HepG2 (cell line): ENCODE measurements at regions not wholly inside any gene's neighbourhood (a gene's known extent, or its start where the extent isn't known, plus 50 kb on each side); places are given as distances from the start of the nearest gene placed in this dataset.

ENCODE experiments used
- ATAC-seq: fragments of 200-7000 bp; cut with Tn5 transposase; 3 replicates; pipeline ENCODE4 v1.9.1; 2020; ENCODE audit warnings: mild to moderate bottlenecking, moderate library complexity
- BruUV-seq: library from RNA; stranded (reverse); fragments of 400-500 nt; replicated peaks from 2 replicates; lab custom pipeline; 2021; lab: Mats Ljungman, UMichigan
- CTCF ChIA-PET: fragments of 300-600 bp; formaldehyde crosslinking; extraction: SDS; loops from one replicate; lab custom pipeline; 2021; ENCODE audit warnings: low total read pairs, inconsistent platforms, low intra/inter-chr PET ratio; lab: Yijun Ruan, JAX
- POLR2A ChIA-PET: fragments of 350-600 bp; sonication (Branson Sonifier 250); formaldehyde crosslinking; loops from one replicate; lab custom pipeline; 2020; ENCODE audit warnings: antibody characterized with exemption, inconsistent platforms; lab: Yijun Ruan, JAX
- DNase-seq: peaks from one replicate; pipeline ENCODE4 v3.0.0-alpha.2; 2015; ENCODE audit warnings: low spot score
- FAIRE-seq: peaks from 3 replicates; lab custom pipeline; 2011; peaks lifted over from hg19 to GRCh38; lab: Jason Lieb, UNC
- H2AFZ ChIP-seq: one replicate; pipeline ENCODE4 v1.6.1; 2011; ENCODE audit warnings: low read length, inconsistent platforms
- H3K27ac ChIP-seq: fragments of 300-600 bp; 3 replicates; pipeline ENCODE4 v1.8.0; 2011; ENCODE audit warnings: mixed run types, mild to moderate bottlenecking, mixed read lengths, low read length, inconsistent platforms; ENCODE audit not compliant: insufficient read depth; ENCODE audit errors: extremely low read length
- H3K27me3 ChIP-seq, 2 experiments: fragments of 200-600 bp in 1 of 2; 2 replicates in 1 of 2; 3 replicates in 1 of 2; pipeline versions ENCODE4 v1.6.0 to v1.8.0; 2011; ENCODE audit warnings: low read length in 2 of 2, mild to moderate bottlenecking in 2 of 2, moderate library complexity in 2 of 2, inconsistent platforms in 1 of 2; ENCODE audit not compliant: insufficient read depth in 2 of 2, control insufficient read depth in 1 of 2
- H3K36me3 ChIP-seq, 2 experiments: fragments of 200-600 bp in 1 of 2; replicated peaks in 1 of 2; 2 replicates in 1 of 2; 3 replicates in 1 of 2; pipeline versions ENCODE4 v1.5.1 to v1.8.0; 2011; ENCODE audit warnings: low read length in 2 of 2, inconsistent platforms in 1 of 2; ENCODE audit not compliant: insufficient read depth in 2 of 2, control insufficient read depth in 1 of 2
- H3K4me1 ChIP-seq: 2 replicates; pipeline ENCODE4 v1.5.1; 2012; ENCODE audit warnings: low read length, inconsistent platforms; ENCODE audit not compliant: insufficient read depth
- H3K4me2 ChIP-seq: 2 replicates; pipeline ENCODE4 v1.6.0; 2011; ENCODE audit warnings: low read depth, low read length, inconsistent platforms
- H3K4me3 ChIP-seq, 3 experiments: fragments of 200-600 bp in 1 of 3; sonication (generic), shearing (Covaris generic) in 1 of 3; replicated peaks in 1 of 3; 2 replicates each; pipeline ENCODE4 v1.5.1; 2011 to 2016; ENCODE audit warnings: low read length in 3 of 3, inconsistent platforms in 2 of 3, low read depth in 2 of 3, mild to moderate bottlenecking in 2 of 3, control low read depth in 1 of 3, mixed read lengths in 1 of 3; ENCODE audit not compliant: insufficient read depth in 1 of 3
- H3K79me2 ChIP-seq: one replicate; pipeline ENCODE4 v1.6.1; 2011; ENCODE audit warnings: low read length, inconsistent platforms; ENCODE audit not compliant: insufficient read depth
- H3K9ac ChIP-seq: 2 replicates; pipeline ENCODE4 v1.6.0; 2011; ENCODE audit warnings: mild to moderate bottlenecking, low read depth, low read length, inconsistent platforms; ENCODE audit not compliant: insufficient read depth
- H3K9me3 ChIP-seq: 2 replicates; pipeline ENCODE4 v1.5.1; 2012; ENCODE audit warnings: mild to moderate bottlenecking, low read length
- H4K20me1 ChIP-seq: 2 replicates; pipeline ENCODE4 v1.6.0; 2011; ENCODE audit warnings: inconsistent platforms, mild to moderate bottlenecking, low read length, moderate library complexity; ENCODE audit not compliant: insufficient read depth
- FOXP1 ChIP-seq, 2 experiments: fragments of 450-650 bp in 1 of 2; IDR thresholded peaks; 2 replicates each; pipeline ENCODE4 v1.6.1; 2017 to 2018; ENCODE audit warnings: antibody characterized with exemption in 1 of 2
- GATA4 ChIP-seq: sonication (generic); IDR thresholded peaks from 2 replicates; pipeline ENCODE4 v1.6.1; 2016; ENCODE audit warnings: antibody characterized with exemption, low read depth, borderline replicate concordance
- JUN ChIP-seq: sonication (generic); formaldehyde crosslinking; IDR thresholded peaks from 2 replicates; pipeline ENCODE4 v1.4.0; 2020; ENCODE audit warnings: mild to moderate bottlenecking, missing genetic modification reagents
- JUNB ChIP-seq: sonication (generic); formaldehyde crosslinking; IDR thresholded peaks from 2 replicates; pipeline ENCODE4 v1.8.0; 2022; ENCODE audit warnings: missing genetic modification reagents, mild to moderate bottlenecking, borderline replicate concordance
- KLF16 ChIP-seq, 2 experiments: sonication (generic) in 1 of 2; formaldehyde crosslinking in 1 of 2; IDR thresholded peaks; 2 replicates each; pipeline versions ENCODE4 v1.6.1 to v1.8.0; 2016 to 2023; ENCODE audit warnings: missing genetic modification reagents in 2 of 2, missing compliant biosample characterization in 1 of 2
- KLF9 ChIP-seq: IDR thresholded peaks from 2 replicates; pipeline ENCODE4 v1.6.1; 2016; ENCODE audit warnings: low read depth
- MYC ChIP-seq: sonication (generic); formaldehyde crosslinking; IDR thresholded peaks from 2 replicates; pipeline ENCODE4 v1.9.0; 2021; ENCODE audit warnings: missing genetic modification reagents, borderline replicate concordance
- PHF20 ChIP-seq: sonication (generic); formaldehyde crosslinking; IDR thresholded peaks from 2 replicates; pipeline ENCODE4 v1.5.0; 2020; ENCODE audit warnings: mild to moderate bottlenecking, missing genetic modification reagents
- SALL2 ChIP-seq: sonication (generic); formaldehyde crosslinking; IDR thresholded peaks from 2 replicates; pipeline ENCODE4 v1.8.1; 2023; ENCODE audit warnings: mild to moderate bottlenecking, missing genetic modification reagents, inconsistent platforms
- SETDB1 ChIP-seq: sonication (generic); formaldehyde crosslinking; IDR thresholded peaks from 2 replicates; pipeline ENCODE4 v1.5.1; 2020; ENCODE audit warnings: missing genetic modification reagents, mild to moderate bottlenecking, borderline replicate concordance
- SRSF4 ChIP-seq: fragments of 200-400 bp; formaldehyde crosslinking; IDR thresholded peaks from one replicate; pipeline ENCODE4 v1.6.1; 2018; ENCODE audit warnings: mild to moderate bottlenecking, low read depth, low read length, moderate library complexity; ENCODE audit not compliant: poor library complexity, severe bottlenecking
- WIZ ChIP-seq: sonication (generic); formaldehyde crosslinking; IDR thresholded peaks from 2 replicates; pipeline ENCODE4 v1.5.1; 2020; ENCODE audit warnings: mild to moderate bottlenecking, missing genetic modification reagents
- ZNF235 ChIP-seq: sonication (generic); formaldehyde crosslinking; IDR thresholded peaks from 2 replicates; pipeline ENCODE4 v1.8.1; 2023; ENCODE audit warnings: mild to moderate bottlenecking, missing genetic modification reagents, borderline replicate concordance
- ZNF274 ChIP-seq: sonication (generic); formaldehyde crosslinking; IDR thresholded peaks from 2 replicates; pipeline ENCODE4 v1.5.1; 2020; ENCODE audit warnings: mild to moderate bottlenecking, missing genetic modification reagents
- ZNF292 ChIP-seq: sonication (generic); formaldehyde crosslinking; IDR thresholded peaks from 2 replicates; pipeline ENCODE4 v1.8.1; 2022; ENCODE audit warnings: mild to moderate bottlenecking, low read depth, missing genetic modification reagents, borderline replicate concordance
- ZNF432 ChIP-seq: sonication (generic); formaldehyde crosslinking; IDR thresholded peaks from 2 replicates; pipeline ENCODE4 v1.5.0; 2020; ENCODE audit warnings: missing genetic modification reagents, mild to moderate bottlenecking, borderline replicate concordance
- ZNF556 ChIP-seq: sonication (generic); formaldehyde crosslinking; IDR thresholded peaks from 2 replicates; pipeline ENCODE4 v1.4.0; 2020; ENCODE audit warnings: mild to moderate bottlenecking, missing genetic modification reagents, borderline replicate concordance
- in situ Hi-C: cut with HindIII; loops from 2 replicates; pipeline ENCODE4 v1.10.0; 2017; ENCODE audit warnings: low pct_unique_long_range_greater_than_20kb; ENCODE audit not compliant: extremely low pct_ligation_motif_present
- intact Hi-C: fragments of 100-400 bp; cut with micrococcal nuclease; formaldehyde crosslinking; loops from one replicate; pipeline ENCODE4 v1.10.0; 2022; ENCODE audit not compliant: unreplicated experiment
- TF ChIP-seq, protein P1 (sequence below): sonication (generic); formaldehyde crosslinking; IDR thresholded peaks from 2 replicates; pipeline ENCODE4 v1.8.1; 2022; ENCODE audit warnings: mild to moderate bottlenecking, missing genetic modification reagents
- TF ChIP-seq, protein P2 (sequence below): sonication (generic); formaldehyde crosslinking; conservative IDR thresholded peaks from 2 replicates; pipeline ENCODE4 v1.4.0; 2020; ENCODE audit warnings: missing genetic modification reagents

GRCh38 chr6:71114986-71115385 lies 158.1 kb upstream of the B3GAT2 start:
- POLR2A ChIA-PET: no interaction called here
- Histone ChIP-seq H3K4me1 (no peaks in the 10 kb centered on the region), H3K27me3 (no peaks in the 10 kb centered on the region; a peak in 1 of 5 replicates), H3K4me3 (no peak overlapping the region), H3K9ac (no peak overlapping the region), H3K27ac (no peak overlapping the region), H3K79me2 (no peaks in the 10 kb centered on the region), H3K9me3 (no peaks in the 10 kb centered on the region), H4K20me1 (no peaks in the 10 kb centered on the region), H2AFZ (no peak overlapping the region), H3K36me3 (no peaks in the 10 kb centered on the region), H3K4me2 (no peak overlapping the region)
- in situ Hi-C loops (no loop called here), intact Hi-C loops (no loop called here)
- ATAC-seq (no peak), FAIRE-seq (no peak), DNase-seq (no peak)
- BruUV-seq: no TSS peak
- CTCF ChIA-PET: no interaction called here
- TF ChIP-seq JUN (CRISPR knock-in tag) (no peak), ZNF556 (CRISPR knock-in tag) (no peak), KLF16 (CRISPR knock-in tag; IDR thresholded peaks at IDR 0.05) (no peak), SRSF4 (no peak), SALL2 (no peak), ZNF292 (no peak), ZNF432 (CRISPR knock-in tag) (no peak), WIZ (CRISPR knock-in tag) (no peak), SETDB1 (CRISPR knock-in tag) (no peak), FOXP1 (IDR thresholded peaks at IDR 0.05) (no peak), FOXP1 (CRISPR knock-in tag; IDR thresholded peaks at IDR 0.05) (no peak), GATA4 (no peak), ZNF235 (no peak), JUNB (CRISPR knock-in tag) (no peak), PHF20 (CRISPR knock-in tag) (no peak), KLF9 (CRISPR knock-in tag) (no peak), MYC (CRISPR knock-in tag) (no peak), ZNF274 (CRISPR knock-in tag) (no peak)
- TF ChIP-seq, protein P1, sequence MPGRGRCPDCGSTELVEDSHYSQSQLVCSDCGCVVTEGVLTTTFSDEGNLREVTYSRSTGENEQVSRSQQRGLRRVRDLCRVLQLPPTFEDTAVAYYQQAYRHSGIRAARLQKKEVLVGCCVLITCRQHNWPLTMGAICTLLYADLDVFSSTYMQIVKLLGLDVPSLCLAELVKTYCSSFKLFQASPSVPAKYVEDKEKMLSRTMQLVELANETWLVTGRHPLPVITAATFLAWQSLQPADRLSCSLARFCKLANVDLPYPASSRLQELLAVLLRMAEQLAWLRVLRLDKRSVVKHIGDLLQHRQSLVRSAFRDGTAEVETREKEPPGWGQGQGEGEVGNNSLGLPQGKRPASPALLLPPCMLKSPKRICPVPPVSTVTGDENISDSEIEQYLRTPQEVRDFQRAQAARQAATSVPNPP (CRISPR knock-in tag): no peak
- TF ChIP-seq, protein P2, sequence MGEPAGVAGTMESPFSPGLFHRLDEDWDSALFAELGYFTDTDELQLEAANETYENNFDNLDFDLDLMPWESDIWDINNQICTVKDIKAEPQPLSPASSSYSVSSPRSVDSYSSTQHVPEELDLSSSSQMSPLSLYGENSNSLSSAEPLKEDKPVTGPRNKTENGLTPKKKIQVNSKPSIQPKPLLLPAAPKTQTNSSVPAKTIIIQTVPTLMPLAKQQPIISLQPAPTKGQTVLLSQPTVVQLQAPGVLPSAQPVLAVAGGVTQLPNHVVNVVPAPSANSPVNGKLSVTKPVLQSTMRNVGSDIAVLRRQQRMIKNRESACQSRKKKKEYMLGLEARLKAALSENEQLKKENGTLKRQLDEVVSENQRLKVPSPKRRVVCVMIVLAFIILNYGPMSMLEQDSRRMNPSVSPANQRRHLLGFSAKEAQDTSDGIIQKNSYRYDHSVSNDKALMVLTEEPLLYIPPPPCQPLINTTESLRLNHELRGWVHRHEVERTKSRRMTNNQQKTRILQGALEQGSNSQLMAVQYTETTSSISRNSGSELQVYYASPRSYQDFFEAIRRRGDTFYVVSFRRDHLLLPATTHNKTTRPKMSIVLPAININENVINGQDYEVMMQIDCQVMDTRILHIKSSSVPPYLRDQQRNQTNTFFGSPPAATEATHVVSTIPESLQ: no peak
